B cell (primary cell): ENCODE measurements at regions not wholly inside any gene's neighbourhood (a gene's known extent, or its start where the extent isn't known, plus 50 kb on each side); places are given as distances from the start of the nearest gene placed in this dataset.

Experiments
- ATAC-seq: fragments of 200-7000 bp; cut with Tn5 transposase; one replicate; pipeline ENCODE4 v1.10.0; 2021; ENCODE audit warnings: low read depth, mild to moderate bottlenecking, moderate number of reproducible peaks, moderate library complexity
- CTCF ChIA-PET: fragments of 350-600 bp; sonication (Branson Sonifier 250); formaldehyde crosslinking; loops from one replicate; lab custom pipeline; 2021; ENCODE audit warnings: antibody characterized with exemption, inconsistent platforms; lab: Charles Lee
- POLR2A ChIA-PET: fragments of 350-600 bp; sonication (Branson Sonifier 250); formaldehyde crosslinking; loops from one replicate; lab custom pipeline; 2021; ENCODE audit warnings: antibody characterized with exemption; lab: Charles Lee
- DNase-seq: peaks from one replicate; pipeline ENCODE4 v3.0.0; 2013
- H2AFZ ChIP-seq: 2 replicates; pipeline ENCODE4 v1.6.1; 2012; ENCODE audit warnings: mild to moderate bottlenecking, low read depth, low read length; ENCODE audit not compliant: insufficient read depth, poor library complexity, severe bottlenecking
- H3K27ac ChIP-seq, 2 donors: 1 replicate in 1 of 2; 2 replicates in 1 of 2; pipeline ENCODE4 v1.5.1; 2012 to 2013; ENCODE audit warnings: low read length in 2 of 2, mild to moderate bottlenecking in 2 of 2, moderate library complexity in 1 of 2
- H3K27me3 ChIP-seq, 4 experiments: fragments of 200-600 bp in 1 of 4; sonication (generic) in 1 of 4; replicated peaks in 1 of 4; 1 replicate in 2 of 4; 2 replicates in 2 of 4; pipeline versions ENCODE4 v1.6.1 to v1.7.0; 2013 to 2016; ENCODE audit warnings: low read length in 3 of 4, mild to moderate bottlenecking in 2 of 4, mixed read lengths in 1 of 4, moderate library complexity in 1 of 4; ENCODE audit not compliant: insufficient read depth in 4 of 4, control insufficient read depth in 3 of 4; ENCODE audit errors: control extremely low read depth in 1 of 4
- H3K36me3 ChIP-seq, 2 experiments: replicated peaks in 1 of 2; 1 replicate in 1 of 2; 2 replicates in 1 of 2; pipeline versions ENCODE4 v1.6.1 to v1.7.1; 2013; ENCODE audit warnings: low read length in 1 of 2; ENCODE audit not compliant: insufficient read depth in 2 of 2, control insufficient read depth in 1 of 2; ENCODE audit errors: control extremely low read depth in 1 of 2, extremely low read depth in 1 of 2
- H3K4me1 ChIP-seq, 2 donors: fragments of 200-600 bp in 1 of 2; sonication (generic) in 1 of 2; 1 replicate in 1 of 2; 2 replicates in 1 of 2; pipeline versions ENCODE4 v1.5.1 to v1.6.1; 2013 to 2017; ENCODE audit warnings: low read length in 2 of 2; ENCODE audit not compliant: control insufficient read depth in 2 of 2, insufficient read depth in 2 of 2
- H3K4me2 ChIP-seq: replicated peaks from 2 replicates; pipeline ENCODE3; 2012; ENCODE audit warnings: mild to moderate bottlenecking, low read depth, low read length; ENCODE audit not compliant: poor library complexity, severe bottlenecking
- H3K4me3 ChIP-seq, 5 experiments: fragments of 200-600 bp in 1 of 5; sonication (generic) in 1 of 5; 1 replicate in 3 of 5; 2 replicates in 2 of 5; pipeline versions ENCODE4 v1.5.1 to v1.7.0; 2011 to 2016; ENCODE audit warnings: low read length in 4 of 5, mild to moderate bottlenecking in 4 of 5, low read depth in 2 of 5, control low read depth in 1 of 5, moderate library complexity in 1 of 5; ENCODE audit not compliant: insufficient read depth in 1 of 5; ENCODE audit errors: control extremely low read depth in 1 of 5, extremely low read depth in 1 of 5
- H3K79me2 ChIP-seq: fragments of 200-600 bp; sonication (generic); one replicate; pipeline ENCODE4 v1.6.0; 2016; ENCODE audit warnings: low read length; ENCODE audit not compliant: control insufficient read depth, insufficient read depth
- H3K9ac ChIP-seq: fragments of 200-600 bp; sonication (generic); 2 replicates; pipeline ENCODE4 v1.6.1; 2017; ENCODE audit warnings: mild to moderate bottlenecking, low read length, moderate library complexity
- H3K9me3 ChIP-seq, 3 donors: one replicate each; pipeline versions ENCODE4 v1.6.1 to v1.7.1; 2013; ENCODE audit warnings: low read length in 2 of 3; ENCODE audit not compliant: control insufficient read depth in 2 of 3, insufficient read depth in 1 of 3; ENCODE audit errors: control extremely low read depth in 1 of 3
- H4K20me1 ChIP-seq: 2 replicates; pipeline ENCODE4 v1.6.0; 2012; ENCODE audit warnings: mild to moderate bottlenecking, low read length; ENCODE audit not compliant: insufficient read depth, control insufficient read depth, poor library complexity, severe bottlenecking
- H3K27ac Mint-ChIP-seq: one replicate; pipeline ENCODE4 v1.8.0; 2021; ENCODE audit warnings: mixed read lengths
- H3K27me3 Mint-ChIP-seq: one replicate; pipeline ENCODE4 v1.8.0; 2021; ENCODE audit warnings: mixed read lengths
- H3K4me1 Mint-ChIP-seq: one replicate; pipeline ENCODE4 v1.8.0; 2021; ENCODE audit warnings: mixed read lengths
- H3K4me3 Mint-ChIP-seq: one replicate; pipeline ENCODE4 v1.8.0; 2021; ENCODE audit warnings: mixed read lengths
- H3K9me3 Mint-ChIP-seq: one replicate; pipeline ENCODE4 v1.8.0; 2022; ENCODE audit warnings: mixed read lengths; ENCODE audit not compliant: insufficient read depth
- CTCF ChIP-seq: fragments of 200-600 bp; IDR thresholded peaks from one replicate; pipeline ENCODE4 v1.8.0; 2022; ENCODE audit warnings: antibody characterized with exemption, mild to moderate bottlenecking
- EZH2 ChIP-seq: IDR thresholded peaks from 2 replicates; pipeline ENCODE4 v1.6.1; 2012; ENCODE audit warnings: borderline replicate concordance, low read depth, mild to moderate bottlenecking, moderate library complexity, low read length; ENCODE audit not compliant: insufficient read depth, poor library complexity, severe bottlenecking
- WGBS: methylation state at CpG from one replicate; pipeline ENCODE4 v1.1.5; 2013; ENCODE audit warnings: missing lambda C conversion rate; ENCODE audit not compliant: insufficient coverage; 5-methylcytosine and 5-hydroxymethylcytosine counted together
- intact Hi-C: fragments of 100-400 bp; cut with micrococcal nuclease; formaldehyde crosslinking; loops from one replicate; pipeline ENCODE4 v1.10.0; 2022

DNA sequence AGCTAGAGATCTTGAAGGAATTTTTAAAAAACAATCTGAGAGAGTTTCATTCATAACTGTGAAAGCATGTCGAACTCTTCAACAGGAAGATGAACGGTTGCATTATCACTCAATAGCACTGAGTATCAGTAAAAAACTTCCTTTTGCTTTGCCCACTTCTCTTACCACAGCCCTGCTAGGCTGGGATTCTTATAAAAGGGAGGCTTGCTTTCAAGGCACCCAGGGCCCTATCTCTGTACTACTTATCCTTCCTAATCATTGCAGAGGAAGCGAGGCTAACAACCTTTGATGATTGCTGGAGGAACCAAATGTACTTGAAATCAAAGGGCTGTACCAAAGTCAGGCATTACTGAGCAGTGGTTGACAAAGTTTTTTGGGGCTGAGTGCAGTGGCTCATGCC lies 71.2 kb downstream of the SNRPE start:
- POLR2A ChIA-PET, result no interaction called here
- 67% methylated on average over 1 of the region's 3 CpGs for WGBS

GRCh38 chr1:203934027-203934426 lies 72.6 kb downstream of the SNRPE start:
- no peak overlapping the region for H3K4me3 ChIP-seq
- TF ChIP-seq EZH2, result no peak
- DNase-seq (no peak), ATAC-seq (no peak)
- H3K4me1 ChIP-seq, result no peaks in the 10 kb centered on the region
- peaks cover 0 to 5% (median 0%) of the 10 kb centered on the region in 4 experiments for H3K27me3 ChIP-seq
- no peak overlapping the region for H3K27ac Mint-ChIP-seq
- H3K4me1 Mint-ChIP-seq, result no peaks in the 10 kb centered on the region
- H3K36me3 ChIP-seq, result no peaks in the 10 kb centered on the region
- no peaks in the 10 kb centered on the region for H3K9me3 Mint-ChIP-seq
- ChIA-PET POLR2A (no interaction called here), CTCF (no interaction called here)
- H4K20me1 ChIP-seq, result no peaks in the 10 kb centered on the region
- H3K9me3 ChIP-seq, result no peaks in the 10 kb centered on the region
- H3K79me2 ChIP-seq, result no peaks in the 10 kb centered on the region
- 92% methylated on average over 2 of the region's 3 CpGs for WGBS
- peaks cover 28% of the 10 kb centered on the region for H3K27me3 Mint-ChIP-seq
- no peak overlapping the region for H2AFZ ChIP-seq
- intact Hi-C loops, result no loop called here
- no peak overlapping the region for H3K27ac ChIP-seq
- no peak overlapping the region for H3K4me3 Mint-ChIP-seq
- no peak overlapping the region for H3K4me2 ChIP-seq
- H3K9ac ChIP-seq, result no peak overlapping the region

More for the DNA sequence above, 71.2 kb downstream of the SNRPE start:
- H4K20me1 ChIP-seq, result no peaks in the 10 kb centered on the region
- DNase-seq (no peak), ATAC-seq (no peak)
- H3K9ac ChIP-seq, result no peak overlapping the region
- H3K4me1 ChIP-seq, result no peaks in the 10 kb centered on the region
- H3K27ac ChIP-seq, result no peak overlapping the region
- H3K9me3 ChIP-seq, result no peaks in the 10 kb centered on the region
- no peak overlapping the region for H3K4me2 ChIP-seq
- H3K79me2 ChIP-seq, result no peaks in the 10 kb centered on the region
- intact Hi-C loops, result no loop called here
- peaks cover 0 to 2% (median 0%) of the 10 kb centered on the region in 4 experiments for H3K27me3 ChIP-seq
- H3K4me1 Mint-ChIP-seq, result no peaks in the 10 kb centered on the region
- CTCF ChIA-PET, result no interaction called here
- H3K4me3 ChIP-seq, result no peak overlapping the region
- H3K27ac Mint-ChIP-seq, result no peak overlapping the region
- TF ChIP-seq EZH2, result no peak
- TF ChIP-seq CTCF, result no peak
- peaks cover 24% of the 10 kb centered on the region for H3K27me3 Mint-ChIP-seq
- H3K9me3 Mint-ChIP-seq, result no peaks in the 10 kb centered on the region
- no peaks in the 10 kb centered on the region for H3K36me3 ChIP-seq
- H3K4me3 Mint-ChIP-seq, result no peak overlapping the region
- no peak overlapping the region for H2AFZ ChIP-seq
